ENCODE measurements at regions not wholly inside any gene's neighbourhood (a gene's known extent, or its start where the extent isn't known, plus 50 kb on each side); places are given as distances from the start of the nearest gene placed in this dataset.

GRCh38 chr4:96974295-96974694 lies 1134.4 kb downstream of the PDHA2 start:
- TF ChIP-seq EZH2 (IDR thresholded peaks at IDR 0.05) (no peak), POLR2A (IDR thresholded peaks at IDR 0.05; ENCODE audit: borderline replicate concordance, extremely low read depth, insufficient read depth, insufficient read length) (no peak), CTCF (IDR thresholded peaks at IDR 0.05 in 2 of 3, conservative IDR thresholded peaks at IDR 0.05 in 1 of 3; ENCODE audit: borderline replicate concordance in 1 of 3, insufficient read depth in 1 of 3, low read depth in 2 of 3, low read length in 2 of 3) (no peak), SIN3A (IDR thresholded peaks at IDR 0.05; ENCODE audit: low read depth) (no peak), ZNF274 (IDR thresholded peaks at IDR 0.05; ENCODE audit: low read depth, low read length) (no peak), REST (IDR thresholded peaks at IDR 0.05; ENCODE audit: low read depth) (no peak), ZBTB33 (IDR thresholded peaks at IDR 0.05; ENCODE audit: extremely low read depth, insufficient replicate concordance, low read length) (no peak), RAD21 (IDR thresholded peaks at IDR 0.05; ENCODE audit: low read depth) (no peak), YY1 (IDR thresholded peaks at IDR 0.05; ENCODE audit: extremely low read depth, insufficient replicate concordance, low read depth, low read length) (no peak), CEBPB (IDR thresholded peaks at IDR 0.05; ENCODE audit: low read depth) (no peak), FOSL1 (IDR thresholded peaks at IDR 0.05; ENCODE audit: low read depth) (no peak), POLR2AphosphoS5 (IDR thresholded peaks at IDR 0.05; ENCODE audit: low read depth, low read length) (no peak), CBX3 (IDR thresholded peaks at IDR 0.05; ENCODE audit: low read depth) (no peak)
